GM12891 (cell line): ENCODE measurements at regions not wholly inside any gene's neighbourhood (a gene's known extent, or its start where the extent isn't known, plus 50 kb on each side); places are given as distances from the start of the nearest gene placed in this dataset.

Source experiments
- POLR2A ChIP-seq: IDR thresholded peaks from 2 replicates; pipeline ENCODE4 v1.6.1; 2011; ENCODE audit warnings: low read depth, low read length, control low read depth
- SPI1 ChIP-seq: IDR thresholded peaks from 2 replicates; pipeline ENCODE4 v1.6.1; 2011; ENCODE audit warnings: low read depth, low read length, control low read depth

GRCh38 chr1:22210176-22210575, 67.3 kb upstream of the WNT4 start:
- TF ChIP-seq POLR2A (no peak), SPI1 (no peak)
